ENCODE measurements at regions not wholly inside any gene's neighbourhood (a gene's known extent, or its start where the extent isn't known, plus 50 kb on each side); places are given as distances from the start of the nearest gene placed in this dataset.

GRCh38 chr17:79168486-79169055 lies 93.9 kb downstream of the ENGASE start:
- DNase-seq = no peak

- DNase-seq = no peak
Observed at GRCh38 chr17:79167486-79167885, 92.9 kb downstream of the ENGASE start.

GRCh38 chr17:79165756-79166473 lies 91.3 kb downstream of the ENGASE start:
- no peak for DNase-seq

- no peak for DNase-seq
Observed at GRCh38 chr17:79164913-79165695, 90.5 kb downstream of the ENGASE start.

GRCh38 chr17:79164408-79164807 lies 89.8 kb downstream of the ENGASE start:
- no peak for DNase-seq

GRCh38 chr17:79163071-79163470 lies 88.4 kb downstream of the ENGASE start:
- DNase-seq = no peak

GRCh38 chr17:79162012-79162963 lies 87.7 kb downstream of the ENGASE start:
- DNase-seq = peak; percentile 38

GRCh38 chr17:79160980-79161636 lies 86.5 kb downstream of the ENGASE start:
- peak; percentile 28 for DNase-seq

GRCh38 chr17:79159926-79160325 lies 85.3 kb downstream of the ENGASE start:
- no peak for DNase-seq

GRCh38 chr17:79159471-79159870 lies 84.8 kb downstream of the ENGASE start:
- DNase-seq = no peak

GRCh38 chr17:79156463-79157095 lies 82.0 kb downstream of the ENGASE start:
- no peak for DNase-seq

GRCh38 chr17:79155701-79156100 lies 81.1 kb downstream of the ENGASE start:
- no peak for DNase-seq

- no peak for DNase-seq
Observed at GRCh38 chr17:79154951-79155585, 80.4 kb downstream of the ENGASE start.

GRCh38 chr17:79154446-79154845 lies 79.8 kb downstream of the ENGASE start:
- DNase-seq = no peak

GRCh38 chr17:79153367-79154130 lies 78.9 kb downstream of the ENGASE start:
- no peak for DNase-seq

GRCh38 chr17:79152636-79153035 lies 78.0 kb downstream of the ENGASE start:
- DNase-seq = no peak

- no peak for DNase-seq
Observed at GRCh38 chr17:79152110-79152509, 77.5 kb downstream of the ENGASE start.

- no peak for DNase-seq
Observed at GRCh38 chr17:79150799-79151198, 76.2 kb downstream of the ENGASE start.

GRCh38 chr17:79150035-79150733 lies 75.6 kb downstream of the ENGASE start:
- DNase-seq = no peak
